BLaER1 treated with 17β-estradiol and CSF1 and Interleukin-3, amounts not matched to agents 10 nM and 100 nM (cell line): ENCODE measurements at regions not wholly inside any gene's neighbourhood (a gene's known extent, or its start where the extent isn't known, plus 50 kb on each side); places are given as distances from the start of the nearest gene placed in this dataset.
A peak's percentile ranks its signal among the peaks of the same experiment; 100 is the strongest.

Source experiments
- H3K27ac ChIP-seq, 11 experiments: shearing (Covaris generic); formaldehyde crosslinking; 2 replicates each; pipeline ENCODE4 v1.8.1; 2022
- H3K27me3 ChIP-seq, 11 experiments: shearing (Covaris generic); formaldehyde crosslinking; 2 replicates each; pipeline ENCODE4 v1.8.1; 2022
- H3K36me3 ChIP-seq, 11 experiments: shearing (Covaris generic); formaldehyde crosslinking; 2 replicates each; pipeline ENCODE4 v1.8.1; 2022
- H3K4me1 ChIP-seq, 10 experiments: shearing (Covaris generic); formaldehyde crosslinking; 2 replicates each; pipeline ENCODE4 v1.8.1; 2022
- H3K4me2 ChIP-seq, 11 experiments: shearing (Covaris generic); formaldehyde crosslinking; 2 replicates each; pipeline ENCODE4 v1.8.1; 2022
- H3K4me3 ChIP-seq, 10 experiments: shearing (Covaris generic); formaldehyde crosslinking; 2 replicates each; pipeline ENCODE4 v1.8.1; 2022
- H3K9ac ChIP-seq, 11 experiments: shearing (Covaris generic); formaldehyde crosslinking; 2 replicates each; pipeline ENCODE4 v1.8.1; 2022
- H3K9me3 ChIP-seq, 11 experiments: shearing (Covaris generic); formaldehyde crosslinking; replicated peaks in 1 of 11; 2 replicates each; pipeline ENCODE4 v1.8.1; 2022
- H4K20me1 ChIP-seq, 11 experiments: shearing (Covaris generic); formaldehyde crosslinking; 2 replicates each; pipeline ENCODE4 v1.8.1; 2022
- Cebpa-rat ChIP-seq, 11 experiments: shearing (Covaris generic); IDR thresholded peaks; 2 replicates each; pipeline ENCODE4 v1.8.1; 2022

- peak overlapping the region in 9 of 11 experiments; percentile 51 to 87 (median 76); a peak in 17 of 22 replicates for H3K9ac ChIP-seq
- H3K4me3 ChIP-seq, result peak overlapping the region in 5 of 10 experiments; percentile 6 to 58 (median 56); a peak in 7 of 20 replicates
- H3K4me1 ChIP-seq, result peaks cover 49 to 98% (median 97%) of the 10 kb centered on the region in 10 experiments
- peak overlapping the region; percentile 80 to 100 (median 95) for H3K4me2 ChIP-seq
- no peaks in the 10 kb centered on the region for H3K36me3 ChIP-seq
- peak overlapping the region in 9 of 11 experiments; percentile 64 to 97 (median 88); a peak in 18 of 22 replicates for H3K27ac ChIP-seq
- peaks cover 0 to 36% (median 4%) of the 10 kb centered on the region in 11 experiments; a peak in 7 of 22 replicates for H4K20me1 ChIP-seq
- 0 out of 22 replicates have a peak, but pooled peaks of 1 of the 11 experiments have one; percentile 35 for TF ChIP-seq Cebpa-rat (IDR thresholded peaks at IDR 0.05)
- no peaks in the 10 kb centered on the region for H3K9me3 ChIP-seq
- H3K27me3 ChIP-seq, result peaks cover 0 to 89% (median 0%) of the 10 kb centered on the region in 11 experiments; a peak in 9 of 22 replicates
Observed at GRCh38 chr16:85460252-85461021, 152.7 kb upstream of the GSE1 start.

GRCh38 chr16:85461022-85461813 lies 151.9 kb upstream of the GSE1 start:
- H3K27me3 ChIP-seq, result peaks cover 0 to 84% (median 0%) of the 10 kb centered on the region in 11 experiments; a peak in 9 of 22 replicates
- H3K4me1 ChIP-seq, result peaks cover 49 to 98% (median 93%) of the 10 kb centered on the region in 10 experiments
- H3K4me3 ChIP-seq, result peak overlapping the region in 8 of 10 experiments; percentile 50 to 58 (median 54); a peak in 15 of 20 replicates
- peak overlapping the region in 9 of 11 experiments; percentile 51 to 87 (median 76); a peak in 17 of 22 replicates for H3K9ac ChIP-seq
- peak overlapping the region; percentile 80 to 100 (median 95) for H3K4me2 ChIP-seq
- H3K27ac ChIP-seq, result peak overlapping the region in 9 of 11 experiments; percentile 64 to 97 (median 88); a peak in 18 of 22 replicates
- TF ChIP-seq Cebpa-rat (IDR thresholded peaks at IDR 0.05), result peak in 7 of 11 experiments; percentile 21 to 99 (median 94); a peak in 13 of 22 replicates
- H4K20me1 ChIP-seq, result peaks cover 0 to 36% (median 4%) of the 10 kb centered on the region in 11 experiments; a peak in 7 of 22 replicates
- H3K9me3 ChIP-seq, result no peaks in the 10 kb centered on the region
- H3K36me3 ChIP-seq, result no peaks in the 10 kb centered on the region

- TF ChIP-seq Cebpa-rat (IDR thresholded peaks at IDR 0.05), result no peak
Observed at GRCh38 chr16:85461814-85462713, 151.1 kb upstream of the GSE1 start.

GRCh38 chr16:85462714-85463611 lies 150.2 kb upstream of the GSE1 start:
- Histone ChIP-seq H3K9me3 (no peaks in the 10 kb centered on the region), H3K4me2 (peak overlapping the region; percentile 77 to 100 (median 95)), H3K4me3 (peak overlapping the region; percentile 30 to 64 (median 53)), H3K4me1 (peaks cover 49 to 94% (median 77%) of the 10 kb centered on the region in 10 experiments), H3K9ac (peak overlapping the region in 9 of 11 experiments; percentile 35 to 87 (median 76); a peak in 16 of 22 replicates), H3K36me3 (no peaks in the 10 kb centered on the region), H3K27ac (peak overlapping the region in 8 of 11 experiments; percentile 52 to 97 (median 89); a peak in 16 of 22 replicates), H3K27me3 (peaks cover 0 to 68% (median 0%) of the 10 kb centered on the region in 11 experiments; a peak in 9 of 22 replicates), H4K20me1 (peaks cover 0 to 36% (median 4%) of the 10 kb centered on the region in 11 experiments; a peak in 7 of 22 replicates)
- no peak for TF ChIP-seq Cebpa-rat (IDR thresholded peaks at IDR 0.05)

More at GRCh38 chr16:85461814-85462713, 151.1 kb upstream of the GSE1 start:
- Histone ChIP-seq H3K27ac (peak overlapping the region in 8 of 11 experiments; percentile 76 to 97 (median 90); a peak in 16 of 22 replicates), H3K4me3 (peak overlapping the region in 9 of 10 experiments; percentile 6 to 64 (median 53); a peak in 18 of 20 replicates), H4K20me1 (peaks cover 0 to 36% (median 4%) of the 10 kb centered on the region in 11 experiments; a peak in 7 of 22 replicates), H3K36me3 (no peaks in the 10 kb centered on the region), H3K4me1 (peaks cover 49 to 97% (median 86%) of the 10 kb centered on the region in 10 experiments), H3K9me3 (no peaks in the 10 kb centered on the region), H3K4me2 (peak overlapping the region; percentile 80 to 100 (median 95)), H3K27me3 (peaks cover 0 to 75% (median 0%) of the 10 kb centered on the region in 11 experiments; a peak in 9 of 22 replicates), H3K9ac (peak overlapping the region in 9 of 11 experiments; percentile 22 to 87 (median 76); a peak in 17 of 22 replicates)

- peak overlapping the region in 7 of 10 experiments; percentile 3 to 57 (median 53); a peak in 10 of 20 replicates for H3K4me3 ChIP-seq
- H3K36me3 ChIP-seq, result no peaks in the 10 kb centered on the region
- no peak for TF ChIP-seq Cebpa-rat (IDR thresholded peaks at IDR 0.05)
- H4K20me1 ChIP-seq, result peaks cover 0 to 36% (median 4%) of the 10 kb centered on the region in 11 experiments; a peak in 7 of 22 replicates
- peaks cover 42 to 89% (median 69%) of the 10 kb centered on the region in 10 experiments for H3K4me1 ChIP-seq
- H3K27ac ChIP-seq, result peak overlapping the region in 7 of 11 experiments; percentile 66 to 97 (median 91); a peak in 13 of 22 replicates
- peaks cover 0 to 65% (median 0%) of the 10 kb centered on the region in 11 experiments; a peak in 9 of 22 replicates for H3K27me3 ChIP-seq
- H3K9ac ChIP-seq, result peak overlapping the region in 7 of 11 experiments; percentile 64 to 87 (median 81); a peak in 14 of 22 replicates
- H3K9me3 ChIP-seq, result no peaks in the 10 kb centered on the region
- H3K4me2 ChIP-seq, result peak overlapping the region in 10 of 11 experiments; percentile 80 to 100 (median 96); a peak in 20 of 22 replicates
Observed at GRCh38 chr16:85463672-85464382, 149.3 kb upstream of the GSE1 start.
